ENCODE measurements at regions not wholly inside any gene's neighbourhood (a gene's known extent, or its start where the extent isn't known, plus 50 kb on each side); places are given as distances from the start of the nearest gene placed in this dataset.
A peak's percentile ranks its signal among the peaks of the same experiment; 100 is the strongest.

DNA sequence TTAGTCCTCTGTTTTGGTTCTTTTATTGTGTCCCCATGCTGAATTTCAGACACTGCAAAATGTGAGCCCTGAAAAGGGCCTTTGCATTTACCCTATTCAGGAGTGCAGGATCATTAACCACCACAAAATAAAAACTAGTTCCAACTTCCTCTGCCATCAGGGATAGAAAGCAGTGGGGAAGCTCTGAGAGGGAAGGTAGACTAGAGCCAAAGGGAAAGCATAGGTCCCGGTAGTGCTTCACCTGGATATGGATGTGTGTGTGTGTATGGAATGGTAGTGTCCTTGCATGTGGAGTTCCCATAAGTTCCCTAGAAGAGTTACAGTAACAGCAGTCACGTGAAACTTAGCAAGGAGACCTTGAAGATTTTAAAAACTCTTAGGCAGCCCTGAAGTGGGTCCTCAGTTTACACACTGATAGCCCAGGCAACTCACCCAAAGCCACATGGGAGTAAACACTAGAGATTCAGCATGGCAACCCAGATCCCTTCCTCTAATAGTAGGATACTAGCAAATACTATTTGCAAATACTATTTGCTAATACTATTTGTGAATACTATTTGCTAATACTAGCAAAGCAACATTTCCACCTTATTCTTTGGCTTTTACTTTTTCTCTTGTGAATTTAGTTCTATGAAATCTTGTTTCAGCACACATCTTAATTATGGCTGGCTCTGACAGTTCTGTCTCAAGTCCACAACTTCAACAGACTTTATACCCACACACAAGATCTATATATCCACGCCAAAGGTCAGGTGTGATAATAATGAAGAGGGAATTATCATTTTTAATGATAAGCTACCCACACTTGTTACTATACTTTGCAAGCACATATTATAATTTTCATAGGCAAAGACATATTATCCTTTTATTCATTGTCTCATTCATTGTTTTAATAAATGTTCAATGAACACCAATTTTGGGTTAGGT lies 70.4 kb upstream of the IFNE start:
- WGBS, 2 experiments: 79 to 81% methylated on average over 2 of the region's 3 CpGs
- Histone ChIP-seq H3K4me3 (ENCODE audit: insufficient read depth, low read depth, low read length) (no peak overlapping the region), H3K9me3 (ENCODE audit: control insufficient read depth, low read length) (no peaks in the 10 kb centered on the region), H3K36me3 (ENCODE audit: control insufficient read depth, insufficient read depth, low read length) (no peaks in the 10 kb centered on the region), H3K27ac (ENCODE audit: insufficient read depth, low read depth, low read length, poor library complexity, severe bottlenecking) (no peak overlapping the region), H3K27me3 (ENCODE audit: control insufficient read depth, insufficient read depth, low read length, poor library complexity, severe bottlenecking) (peaks cover 8% of the 10 kb centered on the region), H3K4me1 (ENCODE audit: control insufficient read depth, insufficient read depth, low read length) (no peaks in the 10 kb centered on the region)

DNA sequence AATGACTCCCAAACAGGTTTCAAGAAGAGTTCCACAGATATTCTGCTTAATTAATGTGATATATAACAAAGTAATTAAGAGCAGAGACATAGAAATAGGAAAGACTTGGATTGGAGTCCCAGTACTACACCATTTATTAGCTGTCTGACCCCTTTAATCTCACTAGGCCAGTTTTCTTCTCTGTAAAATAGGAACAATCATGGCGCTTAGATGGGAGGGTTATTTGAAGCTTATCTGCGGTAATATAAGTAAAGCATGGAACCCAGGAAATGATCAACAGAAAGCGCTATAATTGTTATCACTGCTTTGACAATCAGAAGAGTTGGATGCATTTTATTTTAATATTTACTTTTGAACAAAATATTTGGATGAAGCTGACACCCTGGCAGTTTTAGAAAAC lies 71.3 kb upstream of the IFNE start:
- H3K4me1 ChIP-seq (ENCODE audit: control insufficient read depth, insufficient read depth, low read length): no peaks in the 10 kb centered on the region
- H3K9me3 ChIP-seq (ENCODE audit: control insufficient read depth, low read length): no peaks in the 10 kb centered on the region
- no peak overlapping the region for H3K27ac ChIP-seq (ENCODE audit: insufficient read depth, low read depth, low read length, poor library complexity, severe bottlenecking)
- H3K4me3 ChIP-seq (ENCODE audit: insufficient read depth, low read depth, low read length): no peak overlapping the region
- 82 to 98% methylated on average over 2 to 3 of the region's 3 CpGs for WGBS, 2 experiments
- no peaks in the 10 kb centered on the region for H3K36me3 ChIP-seq (ENCODE audit: control insufficient read depth, insufficient read depth, low read length)
- peaks cover 17% of the 10 kb centered on the region for H3K27me3 ChIP-seq (ENCODE audit: control insufficient read depth, insufficient read depth, low read length, poor library complexity, severe bottlenecking)

DNA sequence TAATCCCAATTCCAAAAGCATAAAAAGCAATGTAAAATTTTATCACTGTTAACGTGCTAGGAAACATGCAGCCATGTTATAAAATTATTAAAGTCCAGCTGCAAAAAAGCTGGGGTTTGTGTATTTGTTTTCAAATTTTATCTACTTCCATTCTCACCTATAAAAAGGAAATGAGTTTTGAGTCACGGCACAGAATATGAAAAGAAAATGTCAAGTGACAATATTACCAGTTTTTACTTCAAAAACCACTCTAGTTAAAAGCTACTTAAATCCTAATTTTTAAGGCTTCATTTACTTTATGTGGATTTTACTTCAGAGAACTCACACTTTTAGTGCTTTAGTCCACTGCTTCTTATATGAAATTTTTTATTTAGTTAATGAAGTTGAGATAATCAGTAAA lies 72.7 kb upstream of the IFNE start:
- H3K4me3 ChIP-seq (ENCODE audit: insufficient read depth, low read depth, low read length): no peak overlapping the region

DNA sequence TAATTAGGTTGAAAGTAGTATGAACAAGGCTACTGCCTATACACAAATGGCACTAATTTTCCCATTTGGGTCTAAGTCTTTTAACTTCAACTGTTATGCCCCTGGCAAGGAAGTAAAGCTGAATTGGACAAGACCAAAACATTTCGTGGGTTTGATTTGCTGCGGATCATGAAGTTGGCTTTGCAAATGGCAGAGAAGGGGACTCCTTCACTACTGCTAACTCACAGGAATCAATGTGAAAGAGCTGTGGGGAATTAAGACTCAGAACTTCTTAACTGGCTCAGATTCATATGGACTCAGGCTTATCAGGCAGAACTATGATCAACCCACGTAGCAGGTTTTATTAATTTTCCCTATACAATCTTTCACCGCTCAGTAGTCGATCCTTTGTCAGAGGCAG lies 73.8 kb upstream of the IFNE start:
- H3K4me1 ChIP-seq (ENCODE audit: control insufficient read depth, insufficient read depth, low read length): no peaks in the 10 kb centered on the region

More for the DNA sequence above, 72.7 kb upstream of the IFNE start:
- Histone ChIP-seq H3K9me3 (ENCODE audit: control insufficient read depth, low read length) (no peaks in the 10 kb centered on the region), H3K27me3 (ENCODE audit: control insufficient read depth, insufficient read depth, low read length, poor library complexity, severe bottlenecking) (peaks cover 30% of the 10 kb centered on the region), H3K4me1 (ENCODE audit: control insufficient read depth, insufficient read depth, low read length) (no peaks in the 10 kb centered on the region), H3K27ac (ENCODE audit: insufficient read depth, low read depth, low read length, poor library complexity, severe bottlenecking) (no peak overlapping the region), H3K36me3 (ENCODE audit: control insufficient read depth, insufficient read depth, low read length) (no peaks in the 10 kb centered on the region)
- 96% methylated on average over 2 of the region's 2 CpGs; no CpG with 5 or more reads in 1 of the 2 experiments for WGBS, 2 experiments

DNA sequence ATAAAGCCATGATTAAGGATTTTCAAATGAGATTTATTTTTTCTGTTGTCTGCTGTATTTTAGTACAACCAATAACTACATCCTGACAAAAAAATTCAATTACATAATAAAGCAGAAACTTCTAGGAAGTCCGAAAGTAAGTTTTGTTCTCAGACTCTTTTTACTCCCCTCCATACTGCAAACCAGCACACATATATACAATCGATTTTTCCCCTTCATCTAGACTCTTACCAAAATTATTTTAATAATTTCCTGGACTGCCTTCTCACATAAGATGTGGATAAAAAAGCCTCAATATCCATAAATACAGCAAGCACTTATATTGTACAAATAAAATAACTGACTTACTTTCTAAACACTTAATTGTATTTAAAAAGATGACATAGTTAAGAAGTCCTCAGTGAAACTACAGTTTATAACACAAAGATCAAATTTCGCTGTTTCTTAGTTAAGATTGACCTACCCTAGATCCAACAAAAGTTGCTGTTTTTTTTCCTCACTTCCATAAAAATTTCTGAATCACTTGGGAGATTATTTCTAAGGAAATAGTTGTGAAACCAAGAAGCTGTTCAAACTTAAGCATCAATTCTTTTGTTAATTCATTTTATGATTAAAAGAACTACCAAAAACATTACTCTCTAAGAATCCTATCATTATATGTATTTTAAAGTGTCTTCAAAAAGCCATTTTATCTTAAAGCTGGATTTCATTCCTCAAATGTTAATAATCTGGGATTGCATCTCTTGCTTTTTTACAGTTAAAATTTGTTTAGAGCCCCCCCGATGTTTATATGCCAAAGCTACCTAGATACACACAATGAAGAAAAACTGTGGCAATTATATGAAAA lies 74.7 kb upstream of the IFNE start:
- no peak overlapping the region for H3K27ac ChIP-seq (ENCODE audit: insufficient read depth, low read depth, low read length, poor library complexity, severe bottlenecking)
- H3K4me1 ChIP-seq (ENCODE audit: control insufficient read depth, insufficient read depth, low read length): no peaks in the 10 kb centered on the region
- H3K9me3 ChIP-seq (ENCODE audit: control insufficient read depth, low read length): no peaks in the 10 kb centered on the region
- 89 to 96% methylated on average over 3 of the region's 4 CpGs for WGBS, 2 experiments
- H3K27me3 ChIP-seq (ENCODE audit: control insufficient read depth, insufficient read depth, low read length, poor library complexity, severe bottlenecking): peaks cover 41% of the 10 kb centered on the region
- no peak overlapping the region for H3K4me3 ChIP-seq (ENCODE audit: insufficient read depth, low read depth, low read length)
- no peaks in the 10 kb centered on the region for H3K36me3 ChIP-seq (ENCODE audit: control insufficient read depth, insufficient read depth, low read length)

More for the DNA sequence above, 73.8 kb upstream of the IFNE start:
- Histone ChIP-seq H3K4me3 (ENCODE audit: insufficient read depth, low read depth, low read length) (no peak overlapping the region), H3K27me3 (ENCODE audit: control insufficient read depth, insufficient read depth, low read length, poor library complexity, severe bottlenecking) (peaks cover 41% of the 10 kb centered on the region), H3K9me3 (ENCODE audit: control insufficient read depth, low read length) (no peaks in the 10 kb centered on the region), H3K27ac (ENCODE audit: insufficient read depth, low read depth, low read length, poor library complexity, severe bottlenecking) (no peak overlapping the region), H3K36me3 (ENCODE audit: control insufficient read depth, insufficient read depth, low read length) (no peaks in the 10 kb centered on the region)
- WGBS, 2 experiments: 93 to 97% methylated on average over 5 of the region's 5 CpGs

DNA sequence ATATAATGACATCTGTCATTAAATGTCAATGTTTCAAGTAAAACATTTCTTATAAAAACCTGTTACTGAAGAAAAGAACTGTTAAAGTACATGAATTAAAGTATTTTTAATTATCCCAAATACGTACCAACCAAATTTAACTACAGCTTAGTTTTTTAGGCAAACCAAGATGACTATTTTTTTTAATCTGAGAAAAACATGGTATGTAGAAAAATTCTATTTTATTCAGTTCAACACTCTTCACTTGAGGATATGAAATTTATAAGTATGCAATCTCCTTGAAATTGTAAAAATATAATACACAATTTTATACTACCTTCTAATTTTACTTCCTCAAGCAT lies 75.3 kb upstream of the IFNE start:
- WGBS, 2 experiments: no CpG with 5 or more reads among the region's 1 CpG
- H3K4me3 ChIP-seq (ENCODE audit: insufficient read depth, low read depth, low read length): no peak overlapping the region
- no peaks in the 10 kb centered on the region for H3K9me3 ChIP-seq (ENCODE audit: control insufficient read depth, low read length)
- H3K27ac ChIP-seq (ENCODE audit: insufficient read depth, low read depth, low read length, poor library complexity, severe bottlenecking): no peak overlapping the region
- H3K27me3 ChIP-seq (ENCODE audit: control insufficient read depth, insufficient read depth, low read length, poor library complexity, severe bottlenecking): peaks cover 41% of the 10 kb centered on the region
- no peaks in the 10 kb centered on the region for H3K36me3 ChIP-seq (ENCODE audit: control insufficient read depth, insufficient read depth, low read length)
- H3K4me1 ChIP-seq (ENCODE audit: control insufficient read depth, insufficient read depth, low read length): no peaks in the 10 kb centered on the region

DNA sequence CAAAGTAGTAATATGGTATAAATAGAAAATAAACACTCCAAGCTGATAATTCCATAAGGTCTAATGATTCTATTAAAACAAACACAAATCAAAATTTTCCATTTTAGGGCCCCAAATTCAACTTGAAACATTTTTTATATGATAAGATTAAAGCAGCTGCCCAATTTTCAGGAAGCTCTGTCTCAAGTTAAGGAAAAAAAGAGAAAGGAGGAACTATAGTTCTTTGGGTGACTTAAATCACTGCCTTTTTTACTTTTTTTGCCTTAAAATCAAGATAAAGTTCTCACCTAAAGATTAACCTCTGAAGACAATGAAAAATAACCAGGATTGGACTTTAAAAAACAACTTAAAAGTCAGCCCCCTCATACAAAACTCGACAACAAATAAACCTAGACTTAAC lies 76.0 kb upstream of the IFNE start:
- peaks cover 41% of the 10 kb centered on the region for H3K27me3 ChIP-seq (ENCODE audit: control insufficient read depth, insufficient read depth, low read length, poor library complexity, severe bottlenecking)
- no peak overlapping the region for H3K27ac ChIP-seq (ENCODE audit: insufficient read depth, low read depth, low read length, poor library complexity, severe bottlenecking)
- WGBS, 2 experiments: 50 to 67% methylated on average over 1 of the region's 1 CpG
- H3K9me3 ChIP-seq (ENCODE audit: control insufficient read depth, low read length): no peaks in the 10 kb centered on the region
- no peak overlapping the region for H3K4me3 ChIP-seq (ENCODE audit: insufficient read depth, low read depth, low read length)
- no peaks in the 10 kb centered on the region for H3K36me3 ChIP-seq (ENCODE audit: control insufficient read depth, insufficient read depth, low read length)
- H3K4me1 ChIP-seq (ENCODE audit: control insufficient read depth, insufficient read depth, low read length): no peaks in the 10 kb centered on the region

DNA sequence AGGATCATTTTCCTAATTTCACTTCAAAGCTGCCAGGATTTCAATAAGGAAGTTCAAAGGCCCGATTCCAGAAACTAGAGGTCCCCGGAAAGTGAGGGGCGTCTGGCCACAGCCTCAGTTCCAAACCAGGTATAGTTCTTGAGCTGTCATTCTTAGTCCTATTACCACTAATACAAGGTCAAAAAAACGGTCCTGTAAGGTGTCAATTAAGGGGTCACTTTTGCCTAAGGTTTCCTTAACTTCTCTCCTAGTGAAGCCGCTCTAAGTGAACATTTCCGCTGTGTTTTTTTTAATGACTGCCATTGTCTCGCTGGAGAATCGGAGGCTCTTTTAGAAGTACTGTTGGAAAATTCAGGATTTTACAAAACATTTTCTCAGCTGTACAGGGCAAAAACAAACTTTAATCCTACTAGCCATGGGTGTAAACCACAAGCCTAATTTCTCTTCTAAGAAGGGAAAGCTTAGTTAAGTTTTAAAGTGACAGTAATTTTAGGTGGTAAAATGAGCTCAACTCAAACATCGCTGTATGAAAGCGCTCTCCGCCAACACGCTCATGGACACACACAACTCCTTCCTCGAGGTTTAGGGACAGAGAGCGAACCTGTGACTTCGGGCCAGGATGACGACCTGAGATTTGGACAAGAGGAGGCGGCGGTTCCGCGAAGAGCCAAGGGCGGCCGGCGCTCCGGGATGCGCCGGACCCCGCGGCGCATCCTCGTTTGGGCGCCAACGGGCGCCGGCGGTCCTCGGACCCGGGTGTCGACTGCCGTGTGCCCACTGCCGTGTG lies 76.7 kb upstream of the IFNE start:
- H3K4me1 ChIP-seq (ENCODE audit: control insufficient read depth, insufficient read depth, low read length): no peaks in the 10 kb centered on the region
- peak overlapping the region; percentile 63 for H3K4me3 ChIP-seq (ENCODE audit: insufficient read depth, low read depth, low read length)
- H3K27ac ChIP-seq (ENCODE audit: insufficient read depth, low read depth, low read length, poor library complexity, severe bottlenecking): no peak overlapping the region
- no peaks in the 10 kb centered on the region for H3K36me3 ChIP-seq (ENCODE audit: control insufficient read depth, insufficient read depth, low read length)
- 2 to 3% methylated on average over 40 of the region's 40 CpGs for WGBS, 2 experiments
- H3K27me3 ChIP-seq (ENCODE audit: control insufficient read depth, insufficient read depth, low read length, poor library complexity, severe bottlenecking): peaks cover 41% of the 10 kb centered on the region
- H3K9me3 ChIP-seq (ENCODE audit: control insufficient read depth, low read length): no peaks in the 10 kb centered on the region

DNA sequence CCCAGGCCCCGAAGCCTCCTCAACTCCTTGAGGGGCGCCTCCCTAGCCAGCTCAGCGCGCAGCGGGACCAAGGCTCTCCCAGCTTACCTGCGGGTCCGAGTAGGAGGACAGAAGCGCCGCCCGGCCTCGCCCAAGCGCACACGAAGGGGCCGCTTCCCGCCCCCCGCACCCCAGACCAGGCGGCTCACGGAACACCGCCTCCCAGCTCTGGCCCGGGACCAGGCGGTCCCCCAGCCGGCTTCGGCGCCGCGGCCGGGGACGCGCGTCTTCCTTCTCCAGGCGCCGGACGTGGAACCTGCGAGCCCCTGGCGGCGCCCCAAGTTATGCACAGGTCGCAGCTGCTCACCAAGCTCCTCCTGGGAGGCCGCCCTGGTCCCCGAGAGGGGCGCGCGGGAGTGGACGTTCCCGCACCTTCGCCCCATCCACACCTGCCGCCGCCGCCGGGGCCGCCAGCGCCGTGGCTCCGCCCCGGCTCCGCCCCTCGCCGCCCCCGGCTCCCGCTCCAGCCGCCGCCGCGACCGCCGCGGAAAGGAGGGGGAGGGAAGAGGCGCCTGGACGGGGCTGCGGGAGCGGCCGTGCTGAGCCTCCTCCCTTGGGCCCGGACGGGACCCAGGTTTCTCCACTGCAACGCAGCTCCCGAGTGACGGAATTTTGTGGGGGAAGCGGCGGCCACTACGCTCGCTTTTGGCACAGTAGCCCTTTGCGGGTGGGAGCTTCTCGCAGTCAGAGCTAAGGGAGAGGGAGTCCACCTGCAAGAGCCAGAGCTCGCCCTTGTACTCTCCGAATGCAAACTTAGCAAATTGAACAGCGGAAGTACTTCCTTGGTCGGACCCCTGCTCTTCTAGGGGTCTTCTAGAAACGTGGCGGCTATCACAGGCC lies 77.5 kb upstream of the IFNE start:
- Histone ChIP-seq H3K36me3 (ENCODE audit: control insufficient read depth, insufficient read depth, low read length) (no peaks in the 10 kb centered on the region), H3K4me1 (ENCODE audit: control insufficient read depth, insufficient read depth, low read length) (no peaks in the 10 kb centered on the region), H3K9me3 (ENCODE audit: control insufficient read depth, low read length) (no peaks in the 10 kb centered on the region), H3K4me3 (ENCODE audit: insufficient read depth, low read depth, low read length) (peak overlapping the region; percentile 63), H3K27me3 (ENCODE audit: control insufficient read depth, insufficient read depth, low read length, poor library complexity, severe bottlenecking) (peaks cover 41% of the 10 kb centered on the region), H3K27ac (ENCODE audit: insufficient read depth, low read depth, low read length, poor library complexity, severe bottlenecking) (no peak overlapping the region)
- 1% methylated on average over 88 of the region's 88 CpGs for WGBS, 2 experiments

All from ectodermal cell (in vitro differentiated cells).